Amniotic stem cell (primary cell): ENCODE measurements at regions not wholly inside any gene's neighbourhood (a gene's known extent, or its start where the extent isn't known, plus 50 kb on each side); places are given as distances from the start of the nearest gene placed in this dataset.

ENCODE experiments used
- DNase-seq: peaks from one replicate; lab custom pipeline; 2025; lab: John Stamatoyannopoulos, UW

GRCh38 chr6:11358904-11359830 is 126.7 kb upstream of the NEDD9 start:
- no peak for DNase-seq

GRCh38 chr6:11357285-11357684 is 124.8 kb upstream of the NEDD9 start:
- no peak for DNase-seq

- DNase-seq = no peak
These were observed 124.1 kb upstream of the NEDD9 start for GRCh38 chr6:11356404-11357155.

- peak; percentile 13 for DNase-seq
These were observed 121.5 kb upstream of the NEDD9 start for GRCh38 chr6:11353921-11354389.

GRCh38 chr6:11350294-11350693 is 117.8 kb upstream of the NEDD9 start:
- no peak for DNase-seq

- no peak for DNase-seq
These were observed 117.4 kb upstream of the NEDD9 start for GRCh38 chr6:11349880-11350279.

GRCh38 chr6:11346516-11346915 is 114.0 kb upstream of the NEDD9 start:
- DNase-seq = no peak

- DNase-seq = no peak
These were observed 113.1 kb upstream of the NEDD9 start for GRCh38 chr6:11345536-11345935.

GRCh38 chr6:11343963-11344723 is 111.7 kb upstream of the NEDD9 start:
- no peak for DNase-seq

- no peak for DNase-seq
These were observed 109.4 kb upstream of the NEDD9 start for GRCh38 chr6:11341867-11342266.

- DNase-seq = no peak
These were observed 108.8 kb upstream of the NEDD9 start for GRCh38 chr6:11341303-11341702.

GRCh38 chr6:11339380-11339779 is 106.9 kb upstream of the NEDD9 start:
- no peak for DNase-seq

GRCh38 chr6:11337306-11337705 is 104.8 kb upstream of the NEDD9 start:
- no peak for DNase-seq

- no peak for DNase-seq
These were observed 103.4 kb upstream of the NEDD9 start for GRCh38 chr6:11335826-11336225.

- no peak for DNase-seq
These were observed 100.8 kb upstream of the NEDD9 start for GRCh38 chr6:11333132-11333849.

- DNase-seq = no peak
These were observed 100.0 kb upstream of the NEDD9 start for GRCh38 chr6:11332463-11332862.

- no peak for DNase-seq
These were observed 98.6 kb upstream of the NEDD9 start for GRCh38 chr6:11331111-11331510.

- no peak for DNase-seq
These were observed 97.9 kb upstream of the NEDD9 start for GRCh38 chr6:11330413-11330760.

GRCh38 chr6:11329726-11330412 is 97.4 kb upstream of the NEDD9 start:
- no peak for DNase-seq

GRCh38 chr6:11328613-11329247 is 96.3 kb upstream of the NEDD9 start:
- no peak for DNase-seq

- DNase-seq = no peak
These were observed 95.5 kb upstream of the NEDD9 start for GRCh38 chr6:11327961-11328360.
